ENCODE measurements at regions not wholly inside any gene's neighbourhood (a gene's known extent, or its start where the extent isn't known, plus 50 kb on each side); places are given as distances from the start of the nearest gene placed in this dataset.

DNA sequence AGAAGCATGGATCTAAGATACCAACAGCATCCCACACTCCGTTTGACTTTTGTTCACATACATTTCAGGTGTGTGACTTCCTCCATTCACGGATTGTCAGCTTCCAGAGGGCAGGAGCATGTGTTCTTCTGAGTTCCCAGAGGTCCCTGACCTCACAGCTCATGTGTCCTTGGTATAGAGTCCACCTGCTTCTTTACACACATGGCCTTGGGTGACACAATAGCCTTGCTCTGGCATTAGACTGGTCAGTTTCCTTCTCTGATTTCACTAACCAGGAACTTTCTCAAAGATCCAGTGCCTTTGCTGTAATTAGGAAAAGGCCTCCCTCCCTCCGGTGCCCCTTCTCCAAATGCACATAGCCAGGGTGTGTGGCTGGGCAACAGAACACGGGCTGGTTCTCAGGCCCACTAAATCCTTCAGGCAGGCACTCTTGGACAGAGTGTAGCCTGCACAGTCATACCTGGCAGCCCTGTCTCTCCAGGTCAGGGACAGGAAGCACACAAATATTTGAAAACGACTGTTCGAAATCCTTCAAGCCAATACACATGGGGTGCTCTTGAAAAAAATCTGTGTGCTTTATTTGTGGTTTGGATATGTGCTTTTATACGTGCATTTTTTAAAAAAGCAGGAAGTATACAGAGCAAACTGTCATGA, 81.1 kb downstream of the TRIM42 start:
- no peak for TF ChIP-seq ZNF70 (CRISPR knock-in tag; IDR thresholded peaks at IDR 0.05)
- TF ChIP-seq, protein P1, sequence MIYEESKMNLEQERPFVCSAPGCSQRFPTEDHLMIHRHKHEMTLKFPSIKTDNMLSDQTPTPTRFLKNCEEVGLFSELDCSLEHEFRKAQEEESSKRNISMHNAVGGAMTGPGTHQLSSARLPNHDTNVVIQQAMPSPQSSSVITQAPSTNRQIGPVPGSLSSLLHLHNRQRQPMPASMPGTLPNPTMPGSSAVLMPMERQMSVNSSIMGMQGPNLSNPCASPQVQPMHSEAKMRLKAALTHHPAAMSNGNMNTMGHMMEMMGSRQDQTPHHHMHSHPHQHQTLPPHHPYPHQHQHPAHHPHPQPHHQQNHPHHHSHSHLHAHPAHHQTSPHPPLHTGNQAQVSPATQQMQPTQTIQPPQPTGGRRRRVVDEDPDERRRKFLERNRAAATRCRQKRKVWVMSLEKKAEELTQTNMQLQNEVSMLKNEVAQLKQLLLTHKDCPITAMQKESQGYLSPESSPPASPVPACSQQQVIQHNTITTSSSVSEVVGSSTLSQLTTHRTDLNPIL (CRISPR knock-in tag; IDR thresholded peaks at IDR 0.05; ENCODE audit: low read depth): no peak
- TF ChIP-seq, protein P2, sequence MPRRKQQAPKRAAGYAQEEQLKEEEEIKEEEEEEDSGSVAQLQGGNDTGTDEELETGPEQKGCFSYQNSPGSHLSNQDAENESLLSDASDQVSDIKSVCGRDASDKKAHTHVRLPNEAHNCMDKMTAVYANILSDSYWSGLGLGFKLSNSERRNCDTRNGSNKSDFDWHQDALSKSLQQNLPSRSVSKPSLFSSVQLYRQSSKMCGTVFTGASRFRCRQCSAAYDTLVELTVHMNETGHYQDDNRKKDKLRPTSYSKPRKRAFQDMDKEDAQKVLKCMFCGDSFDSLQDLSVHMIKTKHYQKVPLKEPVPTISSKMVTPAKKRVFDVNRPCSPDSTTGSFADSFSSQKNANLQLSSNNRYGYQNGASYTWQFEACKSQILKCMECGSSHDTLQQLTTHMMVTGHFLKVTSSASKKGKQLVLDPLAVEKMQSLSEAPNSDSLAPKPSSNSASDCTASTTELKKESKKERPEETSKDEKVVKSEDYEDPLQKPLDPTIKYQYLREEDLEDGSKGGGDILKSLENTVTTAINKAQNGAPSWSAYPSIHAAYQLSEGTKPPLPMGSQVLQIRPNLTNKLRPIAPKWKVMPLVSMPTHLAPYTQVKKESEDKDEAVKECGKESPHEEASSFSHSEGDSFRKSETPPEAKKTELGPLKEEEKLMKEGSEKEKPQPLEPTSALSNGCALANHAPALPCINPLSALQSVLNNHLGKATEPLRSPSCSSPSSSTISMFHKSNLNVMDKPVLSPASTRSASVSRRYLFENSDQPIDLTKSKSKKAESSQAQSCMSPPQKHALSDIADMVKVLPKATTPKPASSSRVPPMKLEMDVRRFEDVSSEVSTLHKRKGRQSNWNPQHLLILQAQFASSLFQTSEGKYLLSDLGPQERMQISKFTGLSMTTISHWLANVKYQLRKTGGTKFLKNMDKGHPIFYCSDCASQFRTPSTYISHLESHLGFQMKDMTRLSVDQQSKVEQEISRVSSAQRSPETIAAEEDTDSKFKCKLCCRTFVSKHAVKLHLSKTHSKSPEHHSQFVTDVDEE (CRISPR knock-in tag; IDR thresholded peaks at IDR 0.05): no peak
- TF ChIP-seq ZNF8 (CRISPR knock-in tag; IDR thresholded peaks at IDR 0.05): no peak
- no peak for TF ChIP-seq ZFP3 (CRISPR knock-in tag; IDR thresholded peaks at IDR 0.05)
- TF ChIP-seq POU6F1 (CRISPR knock-in tag; IDR thresholded peaks at IDR 0.05; ENCODE audit: borderline replicate concordance, low read depth): no peak
- no peak for TF ChIP-seq PPARA (CRISPR knock-in tag; IDR thresholded peaks at IDR 0.05; ENCODE audit: borderline replicate concordance)
- TF ChIP-seq RARB (CRISPR knock-in tag; IDR thresholded peaks at IDR 0.05): no peak
- TF ChIP-seq BACH2 (CRISPR knock-in tag; IDR thresholded peaks at IDR 0.05; ENCODE audit: borderline replicate concordance): no peak
- no peak for TF ChIP-seq TCF4 (CRISPR knock-in tag; IDR thresholded peaks at IDR 0.05; ENCODE audit: borderline replicate concordance)
- TF ChIP-seq GLIS3 (CRISPR knock-in tag; IDR thresholded peaks at IDR 0.05): no peak
- no peak for TF ChIP-seq SNAI2 (CRISPR knock-in tag; IDR thresholded peaks at IDR 0.05)
- TF ChIP-seq ESRRG (CRISPR knock-in tag; IDR thresholded peaks at IDR 0.05): no peak
- no peak for TF ChIP-seq ZNF565 (CRISPR knock-in tag; conservative IDR thresholded peaks at IDR 0.05; ENCODE audit: low read depth)

All from SK-N-SH treated with all-trans-retinoic acid at 6 μM for 48 hours (cell line).